ENCODE measurements at regions not wholly inside any gene's neighbourhood (a gene's known extent, or its start where the extent isn't known, plus 50 kb on each side); places are given as distances from the start of the nearest gene placed in this dataset.
"Not testable (repeated sequence)": the region's sequence is repeated elsewhere in the genome, so short reads cannot be mapped to it uniquely, and the experiment has no call there.

- not testable (repeated sequence) for TF ChIP-seq CTCF, POLR2A (IDR thresholded peaks at IDR 0.05)
Measured at GRCh38 chr9:84535973-84536372, 133.6 kb upstream of the NTRK2 start.

Measured in uterus (tissue), 2 donors.